Tibial nerve (tissue), 3 donors: ENCODE measurements at regions not wholly inside any gene's neighbourhood (a gene's known extent, or its start where the extent isn't known, plus 50 kb on each side); places are given as distances from the start of the nearest gene placed in this dataset.

Experiments used
- CTCF ChIP-seq, 5 experiments: fragments of 200-600 bp in 3 of 5; fragments of 450-650 bp in 2 of 5; sonication (generic) in 3 of 5; IDR thresholded peaks; one replicate each; pipeline ENCODE4 v1.5.1; 2016 to 2019; ENCODE audit warnings: antibody characterized with exemption in 5 of 5, mild to moderate bottlenecking in 3 of 5, moderate library complexity in 2 of 5
- POLR2A ChIP-seq, 2 donors: fragments of 450-650 bp; IDR thresholded peaks; one replicate each; pipeline ENCODE4 v1.6.1; 2017; ENCODE audit warnings: antibody characterized with exemption in 2 of 2, mild to moderate bottlenecking in 2 of 2, moderate library complexity in 2 of 2

- TF ChIP-seq POLR2A (IDR thresholded peaks at IDR 0.05) (no peak), CTCF (IDR thresholded peaks at IDR 0.05) (no peak)
Observed at GRCh38 chr11:33984682-33985389, 66.7 kb upstream of the CAPRIN1 start.
